ENCODE measurements at regions not wholly inside any gene's neighbourhood (a gene's known extent, or its start where the extent isn't known, plus 50 kb on each side); places are given as distances from the start of the nearest gene placed in this dataset.

DNA sequence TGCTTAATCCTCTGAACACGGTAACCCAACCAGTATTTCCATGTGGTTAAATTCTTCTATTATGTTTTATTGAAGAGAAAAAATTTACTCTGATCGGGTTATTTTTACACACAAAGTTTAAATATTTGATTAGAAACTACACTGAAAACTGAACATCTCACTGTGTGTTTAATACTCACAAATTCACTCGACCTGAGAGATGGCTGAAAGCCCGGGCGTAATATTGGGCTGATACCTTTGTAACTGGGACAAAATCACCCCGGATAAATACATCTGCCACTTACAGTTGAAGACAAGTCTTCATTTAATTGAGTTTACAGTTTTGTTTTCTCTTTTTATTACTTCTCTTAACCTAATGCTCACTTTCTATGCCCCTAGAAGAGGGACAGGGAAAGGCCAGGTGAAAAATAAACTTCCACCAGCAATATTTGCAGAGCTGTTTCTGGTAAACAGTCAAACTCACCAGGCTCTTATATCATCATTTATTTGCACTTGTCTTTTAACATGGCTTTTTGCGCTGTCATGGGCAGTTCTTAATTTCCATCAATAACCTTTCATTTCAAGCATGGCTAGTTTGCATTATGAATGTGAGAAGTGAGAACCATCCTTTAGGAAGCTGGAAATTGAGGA lies 145.6 kb upstream of the TMCO5A start:
- DNase-seq (ENCODE audit: low read depth), result no peak

GRCh38 chr15:37789397-37789786 lies 145.0 kb upstream of the TMCO5A start:
- DNase-seq (ENCODE audit: low read depth), result no peak

- DNase-seq (ENCODE audit: low read depth), result no peak
These were observed 144.6 kb upstream of the TMCO5A start for GRCh38 chr15:37789881-37790280.

- DNase-seq (ENCODE audit: low read depth), result no peak
These were observed 142.7 kb upstream of the TMCO5A start for GRCh38 chr15:37791693-37792092.

- DNase-seq (ENCODE audit: low read depth), result no peak
These were observed 142.1 kb upstream of the TMCO5A start for GRCh38 chr15:37792351-37792750.

DNA sequence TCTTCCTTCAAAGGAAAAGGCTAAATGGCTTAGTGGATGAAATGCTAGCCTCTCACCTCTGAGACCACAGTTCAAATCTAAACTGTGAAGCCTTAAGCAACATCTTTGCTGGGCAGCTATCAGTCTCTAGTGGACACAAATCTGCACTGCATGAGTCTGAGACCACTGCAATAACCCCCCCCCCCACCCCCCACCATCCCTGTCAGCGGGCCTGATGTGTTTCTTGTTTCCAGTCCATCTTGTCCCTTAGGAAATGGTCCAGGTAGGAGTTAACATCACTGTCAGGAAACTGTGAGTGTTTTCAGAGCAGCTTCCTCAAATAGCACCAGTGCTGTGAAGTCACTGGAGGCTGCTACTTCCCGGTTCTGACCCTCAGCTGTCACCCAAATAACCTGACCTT lies 140.6 kb upstream of the TMCO5A start:
- DNase-seq (ENCODE audit: low read depth), result no peak

DNA sequence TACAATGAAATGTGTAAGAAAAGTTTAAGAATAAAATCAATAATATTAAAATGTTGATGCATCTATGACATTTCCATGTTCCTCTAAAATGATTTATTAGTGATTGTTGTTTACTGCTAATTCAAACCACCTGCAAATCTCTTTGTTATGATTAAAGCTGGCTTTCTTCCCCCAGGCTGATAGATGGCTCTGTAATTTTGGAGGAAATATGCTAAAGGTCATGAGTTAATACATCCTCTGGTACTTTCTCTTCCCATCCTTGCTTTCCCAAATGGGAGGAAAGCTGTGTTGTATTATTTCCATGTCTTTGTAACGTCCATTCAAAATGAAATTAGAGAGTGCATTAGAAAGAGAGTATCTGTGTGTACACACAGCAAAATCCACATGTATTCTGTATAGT lies 139.5 kb upstream of the TMCO5A start:
- no peak for DNase-seq (ENCODE audit: low read depth)

DNA sequence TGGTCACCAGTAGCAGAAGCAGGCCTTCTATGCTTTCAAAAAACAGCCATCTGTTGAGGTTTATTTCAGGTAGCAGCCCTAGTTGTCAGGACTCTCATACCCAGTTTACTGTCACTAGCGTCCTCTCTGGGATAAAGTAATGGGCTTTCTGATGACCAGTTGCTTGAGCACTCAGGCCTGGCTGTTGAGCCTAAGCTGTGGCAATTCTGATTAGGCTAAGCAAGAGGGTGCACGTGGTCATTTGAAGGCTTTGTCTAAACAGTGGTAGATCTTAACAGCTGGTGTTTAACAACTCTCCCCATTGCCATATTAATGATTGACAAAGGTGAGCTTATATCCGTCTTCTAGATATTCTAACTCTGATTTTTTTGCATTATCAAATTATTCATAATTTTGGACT lies 132.9 kb upstream of the TMCO5A start:
- no peak for DNase-seq (ENCODE audit: low read depth)

DNA sequence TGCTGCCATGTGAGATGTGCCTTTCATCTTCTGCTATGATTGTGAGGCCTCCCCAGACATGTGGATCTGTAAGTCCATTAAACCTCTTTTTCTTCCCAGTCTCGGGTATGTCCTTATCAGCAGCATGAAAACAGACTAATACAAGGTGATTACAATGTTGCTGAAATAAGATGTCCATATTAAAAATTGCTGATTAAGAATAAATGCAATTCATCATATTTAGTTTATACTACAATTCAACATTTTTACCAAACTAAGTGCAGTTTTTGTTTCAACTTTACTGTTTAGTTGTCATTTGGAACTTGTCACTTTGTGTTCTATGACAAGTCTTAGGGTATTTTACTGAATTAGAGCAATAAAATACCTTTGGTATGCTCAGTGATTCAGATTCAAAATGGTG lies 127.6 kb upstream of the TMCO5A start:
- no peak for DNase-seq (ENCODE audit: low read depth)

GRCh38 chr15:37810381-37810780 lies 124.1 kb upstream of the TMCO5A start:
- DNase-seq (ENCODE audit: low read depth), result no peak

GRCh38 chr15:37813306-37813705 lies 121.1 kb upstream of the TMCO5A start:
- DNase-seq (ENCODE audit: low read depth), result no peak

GRCh38 chr15:37814847-37815515 lies 119.5 kb upstream of the TMCO5A start:
- no peak for DNase-seq (ENCODE audit: low read depth)

GRCh38 chr15:37818152-37818677 lies 116.2 kb upstream of the TMCO5A start:
- no peak for DNase-seq (ENCODE audit: low read depth)

GRCh38 chr15:37819191-37819590 lies 115.2 kb upstream of the TMCO5A start:
- DNase-seq (ENCODE audit: low read depth), result no peak

GRCh38 chr15:37820380-37821128 lies 113.9 kb upstream of the TMCO5A start:
- no peak for DNase-seq (ENCODE audit: low read depth)

GRCh38 chr15:37823601-37824275 lies 110.7 kb upstream of the TMCO5A start:
- DNase-seq (ENCODE audit: low read depth), result no peak

GRCh38 chr15:37824717-37825382 lies 109.6 kb upstream of the TMCO5A start:
- DNase-seq (ENCODE audit: low read depth), result no peak

GRCh38 chr15:37837276-37837675 lies 97.2 kb upstream of the TMCO5A start:
- DNase-seq (ENCODE audit: low read depth), result no peak

DNA sequence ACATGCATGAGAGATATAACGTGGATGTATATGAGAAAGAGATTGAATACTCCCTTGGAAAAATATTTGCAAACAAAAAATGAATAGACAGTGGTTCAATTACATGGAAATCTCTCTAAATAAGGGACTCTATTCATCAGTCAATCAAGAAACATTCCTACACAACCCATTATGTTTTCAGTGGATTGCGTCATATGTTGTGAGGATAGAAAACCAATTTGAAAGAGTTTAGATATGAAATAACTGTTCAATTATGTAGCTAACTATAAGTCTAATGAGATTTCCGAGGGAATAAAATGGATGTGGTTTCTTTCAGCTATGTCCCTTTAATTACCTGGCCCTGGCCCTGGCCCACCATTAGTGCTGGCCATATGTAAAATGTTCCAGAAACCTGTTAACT lies 86.7 kb upstream of the TMCO5A start:
- no peak for DNase-seq (ENCODE audit: low read depth)

DNA sequence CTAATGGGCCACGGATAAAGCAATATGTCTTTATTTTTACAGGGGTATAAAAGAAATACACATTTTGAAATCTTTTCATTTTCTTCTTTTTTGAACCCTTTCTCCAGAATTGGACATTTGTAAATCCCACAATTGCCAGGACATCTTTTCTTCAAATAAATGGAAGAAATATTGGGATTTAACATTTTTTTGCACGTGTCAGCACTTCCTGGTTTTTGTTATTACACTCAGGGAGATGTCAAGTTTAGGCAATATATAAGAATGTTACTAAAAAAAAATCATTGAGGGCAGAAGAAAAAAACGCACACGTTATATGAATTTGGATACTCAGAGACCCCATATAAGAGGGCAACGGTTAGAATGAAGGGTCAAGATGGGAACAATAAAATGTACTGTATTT lies 78.3 kb upstream of the TMCO5A start:
- DNase-seq (ENCODE audit: low read depth), result no peak

DNA sequence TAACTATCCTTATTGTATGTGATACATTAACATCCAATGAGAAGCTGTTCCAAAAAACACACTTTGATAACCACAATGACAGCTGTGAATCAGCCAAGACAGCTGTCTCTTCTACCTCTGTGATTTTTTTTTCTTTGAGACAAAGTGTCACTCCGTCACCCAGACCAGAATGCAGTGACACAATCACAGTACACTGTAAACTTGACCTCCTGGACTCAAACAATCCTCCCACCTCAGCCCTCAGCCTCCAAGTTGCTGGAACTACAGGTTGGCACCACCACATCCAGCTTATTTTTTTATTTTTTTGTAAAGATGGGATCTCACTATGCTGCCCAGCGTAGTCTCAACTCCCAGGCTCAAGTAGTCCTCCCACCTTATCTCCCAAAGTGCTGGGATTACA lies 73.5 kb upstream of the TMCO5A start:
- no peak for DNase-seq (ENCODE audit: low read depth)

GRCh38 chr15:37865687-37866086 lies 68.8 kb upstream of the TMCO5A start:
- DNase-seq (ENCODE audit: low read depth), result no peak

Data from activated T-cell treated with anti-CD3 and anti-CD28 coated beads for 48 hours (primary cell).